Choroid plexus epithelial cell (primary cell): ENCODE measurements at regions not wholly inside any gene's neighbourhood (a gene's known extent, or its start where the extent isn't known, plus 50 kb on each side); places are given as distances from the start of the nearest gene placed in this dataset.
A peak's percentile ranks its signal among the peaks of the same experiment; 100 is the strongest.

ENCODE experiments used
- DNase-seq: peaks from one replicate; pipeline ENCODE4 v3.0.0-alpha.2; 2010; ENCODE audit warnings: low read depth
- H3K4me3 ChIP-seq: 2 replicates; pipeline ENCODE4 v1.5.1; 2011; ENCODE audit warnings: low read depth, mild to moderate bottlenecking, control low read depth, low read length, moderate library complexity
- TF ChIP-seq, protein P1 (sequence below): conservative IDR thresholded peaks from 2 replicates; pipeline ENCODE4 v1.5.1; 2011; ENCODE audit warnings: low read depth, mild to moderate bottlenecking, control low read depth, inconsistent platforms, low read length, moderate library complexity

DNA sequence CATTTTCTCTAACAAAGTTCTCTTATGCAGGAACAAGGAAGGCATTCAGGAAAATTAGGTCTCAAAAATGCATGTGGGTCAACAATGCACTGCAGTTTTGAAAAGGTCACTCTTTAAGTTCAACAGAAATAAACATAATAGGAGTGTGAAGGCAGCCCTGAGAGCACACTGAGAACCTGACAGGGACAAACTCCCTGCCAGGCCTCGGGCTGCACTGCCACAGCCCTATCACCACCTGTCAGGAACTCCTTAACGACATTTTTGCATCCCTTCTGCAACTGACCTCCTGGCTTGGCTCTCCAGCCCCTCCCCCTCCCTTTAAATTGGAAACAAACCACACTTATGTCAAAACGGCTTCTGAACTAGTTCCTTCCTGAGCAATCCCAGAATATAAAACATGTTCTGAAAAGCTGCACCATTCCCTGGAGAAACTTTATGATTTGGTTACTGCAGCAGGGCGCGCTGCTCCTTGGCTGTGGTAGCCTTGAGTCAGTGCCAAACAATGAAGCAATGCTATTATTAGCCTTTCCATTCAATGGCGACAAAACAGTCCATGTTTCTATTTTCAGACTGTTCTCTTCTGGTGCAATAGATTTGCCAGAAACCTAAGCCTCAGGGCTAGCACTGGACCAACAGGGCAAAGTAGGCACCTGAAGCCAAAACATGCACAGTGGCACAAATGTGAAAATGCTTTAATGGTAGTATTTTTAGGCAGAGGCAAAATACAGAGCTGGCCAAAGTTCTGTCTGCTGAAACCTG is 160.1 kb upstream of the ZNF608 start:
- TF ChIP-seq, protein P1, sequence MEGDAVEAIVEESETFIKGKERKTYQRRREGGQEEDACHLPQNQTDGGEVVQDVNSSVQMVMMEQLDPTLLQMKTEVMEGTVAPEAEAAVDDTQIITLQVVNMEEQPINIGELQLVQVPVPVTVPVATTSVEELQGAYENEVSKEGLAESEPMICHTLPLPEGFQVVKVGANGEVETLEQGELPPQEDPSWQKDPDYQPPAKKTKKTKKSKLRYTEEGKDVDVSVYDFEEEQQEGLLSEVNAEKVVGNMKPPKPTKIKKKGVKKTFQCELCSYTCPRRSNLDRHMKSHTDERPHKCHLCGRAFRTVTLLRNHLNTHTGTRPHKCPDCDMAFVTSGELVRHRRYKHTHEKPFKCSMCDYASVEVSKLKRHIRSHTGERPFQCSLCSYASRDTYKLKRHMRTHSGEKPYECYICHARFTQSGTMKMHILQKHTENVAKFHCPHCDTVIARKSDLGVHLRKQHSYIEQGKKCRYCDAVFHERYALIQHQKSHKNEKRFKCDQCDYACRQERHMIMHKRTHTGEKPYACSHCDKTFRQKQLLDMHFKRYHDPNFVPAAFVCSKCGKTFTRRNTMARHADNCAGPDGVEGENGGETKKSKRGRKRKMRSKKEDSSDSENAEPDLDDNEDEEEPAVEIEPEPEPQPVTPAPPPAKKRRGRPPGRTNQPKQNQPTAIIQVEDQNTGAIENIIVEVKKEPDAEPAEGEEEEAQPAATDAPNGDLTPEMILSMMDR: peak; percentile 45
- DNase-seq: peak; percentile 85
- H3K4me3 ChIP-seq: no peak overlapping the region

DNA sequence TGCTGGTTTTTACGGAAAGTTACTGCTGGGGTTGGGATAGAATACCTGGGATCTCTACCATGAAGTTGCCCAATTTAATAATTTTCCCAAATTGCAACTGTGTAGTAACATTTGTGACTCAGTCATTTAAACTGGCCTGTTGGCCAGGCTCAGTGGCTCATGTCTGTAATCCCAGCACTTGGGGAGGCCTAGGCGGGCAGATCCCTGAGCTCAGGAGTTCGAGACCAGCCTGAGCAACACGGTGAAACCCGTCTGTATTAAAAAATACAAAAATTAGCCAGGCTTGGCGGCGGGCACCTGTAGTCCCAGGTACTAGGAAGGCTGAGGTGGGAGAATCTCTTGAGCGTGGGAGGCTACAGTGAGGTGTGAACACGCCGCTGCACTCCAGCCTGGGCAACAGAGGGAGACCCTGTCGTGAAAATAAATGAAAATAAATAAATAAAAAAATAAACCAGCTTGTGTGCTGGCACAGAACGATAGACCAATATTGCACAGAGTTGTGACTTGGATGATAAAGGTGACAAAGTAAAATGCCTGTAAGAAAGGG is 160.7 kb upstream of the ZNF608 start:
- TF ChIP-seq, protein P1: no peak
- DNase-seq: no peak
- H3K4me3 ChIP-seq: no peak overlapping the region

DNA sequence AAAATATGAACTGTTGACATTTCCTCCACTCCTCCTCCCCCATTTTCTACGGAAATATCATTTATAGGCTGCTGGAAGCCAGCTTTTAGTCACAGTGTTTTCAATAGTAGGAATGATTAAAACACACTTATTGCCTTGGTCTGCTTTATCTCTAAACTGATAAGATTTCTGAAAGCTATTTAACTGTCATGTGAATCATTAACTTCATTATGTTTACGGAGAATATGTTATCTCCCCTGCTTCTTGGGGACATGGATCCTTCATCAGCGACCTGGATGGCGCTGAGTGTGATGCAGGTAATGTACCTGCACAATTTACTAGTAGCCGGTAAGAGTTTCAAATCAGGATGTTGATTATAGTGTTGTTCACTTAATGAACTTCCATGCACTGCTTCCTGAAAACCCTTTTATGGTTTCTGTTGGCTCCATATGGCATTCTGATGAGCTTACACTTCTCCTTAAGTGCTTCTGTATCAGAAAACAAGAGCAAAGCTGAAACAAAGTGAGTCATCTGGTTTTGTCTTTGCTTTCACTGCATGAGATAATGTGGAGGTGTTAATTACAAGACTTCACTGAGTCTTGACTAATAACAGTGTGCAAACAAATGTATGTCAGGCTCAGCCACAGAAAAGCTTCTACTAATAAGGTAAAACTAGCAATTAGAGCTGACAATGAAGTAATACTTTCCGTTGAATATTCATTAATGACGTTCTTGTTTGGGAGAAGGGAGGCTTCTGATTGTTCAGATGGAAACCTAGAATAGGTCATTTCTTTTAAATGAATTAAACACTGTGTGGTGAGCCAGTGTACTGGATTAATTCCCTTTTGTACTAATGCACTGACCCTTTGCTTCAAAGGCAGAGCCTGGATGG is 162.4 kb upstream of the ZNF608 start:
- DNase-seq: peak; percentile 40
- TF ChIP-seq, protein P1: no peak

DNA sequence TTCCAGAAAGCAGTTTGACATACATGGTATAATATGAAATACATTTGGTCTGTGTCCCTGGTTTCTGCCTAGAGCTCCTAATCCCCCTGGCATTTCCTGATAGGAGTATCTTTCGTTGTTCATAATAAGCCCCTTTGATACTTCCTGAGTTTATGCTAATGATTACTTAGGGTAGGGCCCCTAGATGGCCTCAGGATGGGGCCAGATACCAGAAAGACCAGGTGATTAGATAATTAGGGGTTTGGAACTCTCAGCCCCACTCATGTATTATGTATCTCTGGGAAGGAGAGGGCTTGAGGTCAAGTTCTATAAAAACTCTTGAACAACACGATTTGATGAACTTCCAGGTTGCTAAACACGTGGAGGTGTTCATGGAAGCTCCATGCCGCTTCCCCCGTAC is 163.3 kb upstream of the ZNF608 start:
- TF ChIP-seq, protein P1: no peak

More for the DNA sequence above, 162.4 kb upstream of the ZNF608 start:
- no peak overlapping the region for H3K4me3 ChIP-seq

DNA sequence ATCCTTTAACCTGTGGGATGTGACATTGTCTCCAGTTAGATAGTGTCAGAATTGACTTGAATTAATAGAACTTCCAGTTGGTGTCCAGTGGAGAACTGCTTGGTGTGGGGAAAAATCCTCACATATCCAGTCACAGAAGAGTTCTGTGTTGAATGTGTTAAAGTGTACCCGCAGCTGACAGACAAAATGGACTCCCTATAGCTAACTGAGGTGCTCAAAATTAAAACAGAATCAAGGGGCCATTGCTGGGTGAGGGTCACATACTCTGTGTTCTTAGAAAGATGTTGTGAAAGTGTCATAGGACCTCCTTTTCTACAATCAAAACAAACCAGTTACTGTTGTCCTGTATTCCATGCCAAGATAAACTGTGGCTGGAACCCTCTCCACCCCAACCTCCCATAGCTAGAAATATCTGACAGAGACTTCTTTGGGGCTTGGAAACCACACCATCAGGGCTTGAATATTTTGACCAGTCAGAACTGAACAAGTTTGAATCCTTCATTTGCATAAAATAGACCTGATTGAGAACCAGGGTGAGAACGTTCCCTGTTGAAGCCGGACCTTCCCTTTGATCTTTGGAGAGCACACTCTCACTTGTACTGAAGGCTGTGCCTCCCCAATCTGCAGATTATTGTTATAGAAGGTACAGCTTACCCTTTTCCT is 164.0 kb upstream of the ZNF608 start:
- DNase-seq: peak; percentile 47
- no peak overlapping the region for H3K4me3 ChIP-seq
- TF ChIP-seq, protein P1: no peak

More for the DNA sequence above, 163.3 kb upstream of the ZNF608 start:
- no peak for DNase-seq
- H3K4me3 ChIP-seq: no peak overlapping the region

DNA sequence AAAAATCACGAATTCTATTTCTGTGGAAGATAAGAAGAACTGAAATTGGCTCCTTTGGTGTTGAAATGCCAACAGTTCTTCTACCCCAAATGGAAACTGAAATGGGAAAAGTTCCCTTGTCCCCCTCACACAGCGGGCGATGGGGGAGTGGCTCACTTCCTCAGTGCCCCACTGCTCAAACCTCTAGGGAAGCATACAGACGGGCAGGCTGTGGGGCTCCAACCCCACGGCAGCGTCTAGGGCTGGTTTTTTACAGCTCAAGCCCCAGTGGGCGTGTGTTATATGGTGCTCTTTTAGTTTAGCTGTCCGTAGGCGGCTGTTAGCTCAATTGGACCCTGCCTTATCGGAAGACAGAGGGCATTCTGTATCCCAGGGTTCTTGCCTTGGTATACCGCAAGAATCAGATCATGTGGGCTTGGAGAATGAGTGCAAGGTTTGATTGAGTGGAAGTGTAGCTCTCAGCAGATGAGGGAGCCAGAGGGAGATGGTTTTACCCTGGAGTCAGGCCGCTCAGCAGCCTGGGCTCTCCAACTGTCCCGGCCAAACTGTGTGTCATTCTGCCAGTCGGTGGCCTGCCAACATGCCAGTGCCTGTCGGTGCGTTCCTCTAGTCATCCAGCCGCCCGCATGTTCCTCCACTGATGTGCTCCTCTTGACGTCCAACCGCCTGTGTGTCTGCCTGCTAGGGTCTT is 166.3 kb upstream of the ZNF608 start:
- no peak for DNase-seq
- TF ChIP-seq, protein P1: no peak
- H3K4me3 ChIP-seq: no peak overlapping the region
